ENCODE measurements at regions not wholly inside any gene's neighbourhood (a gene's known extent, or its start where the extent isn't known, plus 50 kb on each side); places are given as distances from the start of the nearest gene placed in this dataset.

DNA sequence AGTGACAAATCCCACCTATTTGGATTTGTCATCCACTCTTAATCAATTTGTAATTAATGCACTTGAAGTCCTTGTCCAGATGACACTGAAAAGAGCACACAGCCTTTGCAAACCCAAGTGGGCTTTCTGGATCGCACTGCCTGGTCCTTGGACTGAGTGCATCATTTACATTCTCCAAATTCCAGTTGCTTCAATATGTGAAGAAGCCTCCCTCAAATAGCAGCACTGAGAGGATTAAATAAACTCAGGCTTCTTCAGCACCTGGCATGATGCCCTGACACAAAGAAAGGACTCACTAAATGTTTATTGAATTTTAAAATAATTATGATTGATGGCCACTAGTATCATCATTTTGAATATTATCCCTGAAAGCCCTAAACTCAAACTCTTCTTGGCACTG is 496.5 kb downstream of the VRK1 start:
- Histone ChIP-seq H3K27ac (no peak overlapping the region), H3K4me3 (no peak overlapping the region), H3K4me1 (ENCODE audit: control insufficient read depth in 1 of 2, low read depth in 2 of 2) (no peaks in the 10 kb centered on the region), H3K27me3 (replicated peaks; ENCODE audit: insufficient read depth) (no peaks in the 10 kb centered on the region), H3K9me3 (no peaks in the 10 kb centered on the region), H3K36me3 (no peaks in the 10 kb centered on the region)
- TF ChIP-seq, protein P1, sequence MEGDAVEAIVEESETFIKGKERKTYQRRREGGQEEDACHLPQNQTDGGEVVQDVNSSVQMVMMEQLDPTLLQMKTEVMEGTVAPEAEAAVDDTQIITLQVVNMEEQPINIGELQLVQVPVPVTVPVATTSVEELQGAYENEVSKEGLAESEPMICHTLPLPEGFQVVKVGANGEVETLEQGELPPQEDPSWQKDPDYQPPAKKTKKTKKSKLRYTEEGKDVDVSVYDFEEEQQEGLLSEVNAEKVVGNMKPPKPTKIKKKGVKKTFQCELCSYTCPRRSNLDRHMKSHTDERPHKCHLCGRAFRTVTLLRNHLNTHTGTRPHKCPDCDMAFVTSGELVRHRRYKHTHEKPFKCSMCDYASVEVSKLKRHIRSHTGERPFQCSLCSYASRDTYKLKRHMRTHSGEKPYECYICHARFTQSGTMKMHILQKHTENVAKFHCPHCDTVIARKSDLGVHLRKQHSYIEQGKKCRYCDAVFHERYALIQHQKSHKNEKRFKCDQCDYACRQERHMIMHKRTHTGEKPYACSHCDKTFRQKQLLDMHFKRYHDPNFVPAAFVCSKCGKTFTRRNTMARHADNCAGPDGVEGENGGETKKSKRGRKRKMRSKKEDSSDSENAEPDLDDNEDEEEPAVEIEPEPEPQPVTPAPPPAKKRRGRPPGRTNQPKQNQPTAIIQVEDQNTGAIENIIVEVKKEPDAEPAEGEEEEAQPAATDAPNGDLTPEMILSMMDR (IDR thresholded peaks at IDR 0.05) = no peak
- DNase-seq (ENCODE audit: low spot score) (no peak), ATAC-seq (ENCODE audit: insufficient number of reproducible peaks, low FRiP score, low read depth) (no peak)

DNA sequence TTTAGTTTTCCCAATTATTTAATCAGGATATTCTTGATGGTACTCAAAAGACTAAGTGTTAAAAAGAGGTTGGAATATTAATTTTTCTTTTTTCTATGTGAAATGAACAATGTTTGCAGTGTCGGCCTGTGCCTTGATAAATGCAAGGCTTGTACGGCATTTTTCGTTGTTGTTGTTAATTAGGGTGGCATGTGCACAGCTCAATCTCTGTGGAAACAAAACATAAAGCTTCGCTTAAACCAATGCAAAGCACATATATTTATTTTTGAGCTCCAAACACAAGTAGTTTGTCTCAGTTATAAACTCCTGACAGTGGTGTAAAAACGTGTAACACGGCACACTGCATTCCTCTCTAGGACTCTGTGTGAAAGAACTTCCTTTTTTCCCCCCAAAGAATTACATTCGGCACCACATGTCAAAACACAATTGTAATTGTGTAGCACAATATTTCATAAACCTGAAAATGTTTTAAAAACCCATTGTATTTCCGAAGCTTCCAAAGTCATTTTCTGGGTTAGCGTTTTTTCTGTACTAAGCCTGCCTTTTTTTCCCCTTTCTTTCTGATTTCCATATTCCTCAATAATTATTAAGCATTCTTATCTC is 498.0 kb downstream of the VRK1 start:
- H3K27me3 ChIP-seq (replicated peaks; ENCODE audit: insufficient read depth) = no peaks in the 10 kb centered on the region
- TF ChIP-seq, protein P1 (IDR thresholded peaks at IDR 0.05) = no peak
- H3K4me1 ChIP-seq (ENCODE audit: control insufficient read depth in 1 of 2, low read depth in 2 of 2) = no peaks in the 10 kb centered on the region
- ATAC-seq (ENCODE audit: insufficient number of reproducible peaks, low FRiP score, low read depth) (no peak), DNase-seq (ENCODE audit: low spot score) (no peak)
- H3K27ac ChIP-seq = no peak overlapping the region
- no peaks in the 10 kb centered on the region for H3K9me3 ChIP-seq
- H3K36me3 ChIP-seq = no peaks in the 10 kb centered on the region
- H3K4me3 ChIP-seq = no peak overlapping the region

DNA sequence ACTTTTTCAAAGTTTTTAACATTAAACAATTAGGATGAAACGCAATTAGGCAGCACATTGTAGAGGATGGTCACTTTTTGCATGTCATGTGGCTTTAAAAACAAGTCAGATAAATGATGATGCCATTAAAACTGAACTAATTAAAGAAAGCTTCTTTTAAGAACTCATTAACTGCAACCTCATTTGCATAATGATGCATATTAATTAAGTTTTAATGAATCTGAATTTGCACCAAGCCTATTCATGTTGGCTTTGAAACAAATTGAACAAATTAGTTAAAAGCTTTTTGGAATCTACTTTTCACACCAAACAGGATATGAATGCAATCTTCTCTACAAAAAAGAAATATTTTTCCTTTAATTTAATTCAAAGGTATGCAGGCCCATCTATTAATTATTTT is 499.0 kb downstream of the VRK1 start:
- TF ChIP-seq, protein P1 (IDR thresholded peaks at IDR 0.05) = no peak
- no peak for DNase-seq (ENCODE audit: low spot score)
- H3K9me3 ChIP-seq = no peaks in the 10 kb centered on the region
- no peaks in the 10 kb centered on the region for H3K36me3 ChIP-seq
- no peaks in the 10 kb centered on the region for H3K4me1 ChIP-seq (ENCODE audit: control insufficient read depth in 1 of 2, low read depth in 2 of 2)
- no peaks in the 10 kb centered on the region for H3K27me3 ChIP-seq (replicated peaks; ENCODE audit: insufficient read depth)
- no peak overlapping the region for H3K4me3 ChIP-seq
- H3K27ac ChIP-seq = no peak overlapping the region
- no peak for ATAC-seq (ENCODE audit: insufficient number of reproducible peaks, low FRiP score, low read depth)

DNA sequence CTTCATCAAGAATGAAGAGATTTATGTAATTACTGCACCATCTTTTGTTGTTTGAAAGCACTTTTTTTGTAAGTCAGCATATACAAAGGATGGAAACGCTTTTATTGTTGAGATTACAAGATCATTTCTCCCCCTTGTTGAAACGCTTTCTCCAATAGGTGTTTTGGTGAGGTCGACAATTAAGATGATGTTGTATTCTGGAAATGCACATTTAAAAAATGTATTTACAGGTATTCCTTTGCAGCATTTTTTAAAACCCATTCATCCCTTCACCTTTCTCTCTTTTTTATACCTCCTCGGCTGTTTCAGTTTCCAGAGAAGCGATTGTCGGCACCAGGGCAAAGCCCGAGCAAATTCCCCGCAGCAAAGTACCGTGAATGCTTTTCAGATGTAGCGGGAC is 499.9 kb downstream of the VRK1 start:
- no peak for ATAC-seq (ENCODE audit: insufficient number of reproducible peaks, low FRiP score, low read depth)
- Histone ChIP-seq H3K9me3 (no peaks in the 10 kb centered on the region), H3K27me3 (replicated peaks; ENCODE audit: insufficient read depth) (no peaks in the 10 kb centered on the region), H3K4me1 (ENCODE audit: control insufficient read depth in 1 of 2, low read depth in 2 of 2) (no peaks in the 10 kb centered on the region), H3K27ac (no peak overlapping the region), H3K36me3 (no peaks in the 10 kb centered on the region), H3K4me3 (no peak overlapping the region)
- TF ChIP-seq, protein P1 (IDR thresholded peaks at IDR 0.05) = no peak
- no peak for DNase-seq (ENCODE audit: low spot score)

DNA sequence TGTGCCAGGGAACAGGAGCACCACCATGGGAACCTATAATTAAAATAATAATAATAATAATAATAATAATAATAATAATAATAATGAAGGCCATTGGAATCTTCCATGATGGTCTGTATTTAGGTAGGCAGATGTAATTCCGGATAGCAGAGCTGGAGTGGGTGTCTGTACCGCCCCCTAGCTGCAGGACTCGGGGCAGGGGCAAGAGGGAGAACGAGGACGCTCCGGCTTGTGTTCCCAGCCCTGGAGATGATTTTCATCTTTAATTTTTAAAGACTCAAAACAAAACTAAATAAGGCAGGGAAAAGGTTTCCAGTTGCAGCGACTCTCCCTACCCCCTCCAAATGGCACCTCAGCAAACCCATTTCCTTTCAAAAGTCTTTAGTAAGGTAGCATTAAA is 501.1 kb downstream of the VRK1 start:
- Histone ChIP-seq H3K4me1 (ENCODE audit: control insufficient read depth in 1 of 2, low read depth in 2 of 2) (no peaks in the 10 kb centered on the region), H3K27me3 (replicated peaks; ENCODE audit: insufficient read depth) (no peaks in the 10 kb centered on the region), H3K36me3 (no peaks in the 10 kb centered on the region), H3K9me3 (no peaks in the 10 kb centered on the region), H3K27ac (no peak overlapping the region), H3K4me3 (no peak overlapping the region)
- DNase-seq (ENCODE audit: low spot score) (no peak), ATAC-seq (ENCODE audit: insufficient number of reproducible peaks, low FRiP score, low read depth) (no peak)
- TF ChIP-seq, protein P1 (IDR thresholded peaks at IDR 0.05) = no peak
